ENCODE measurements at regions not wholly inside any gene's neighbourhood (a gene's known extent, or its start where the extent isn't known, plus 50 kb on each side); places are given as distances from the start of the nearest gene placed in this dataset.

DNA sequence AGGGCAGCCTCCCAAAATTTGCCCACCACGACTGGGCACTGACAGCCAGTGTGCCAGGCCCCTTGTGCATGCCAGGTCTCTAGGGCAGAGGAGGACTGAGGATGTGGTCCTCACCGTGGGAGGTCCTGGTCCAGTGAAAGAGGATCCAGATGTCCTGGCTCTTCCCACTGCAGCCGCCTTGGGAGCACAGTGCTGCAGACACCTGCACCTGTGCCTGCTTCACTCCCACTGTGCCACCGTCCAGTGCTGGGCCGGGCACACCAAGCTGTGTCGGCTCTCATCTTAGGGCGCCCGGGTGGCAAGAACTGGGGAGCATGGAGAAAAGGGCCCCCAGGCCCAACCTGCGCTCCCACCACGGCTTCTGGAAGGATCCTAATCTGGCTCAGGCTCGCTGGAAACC lies 1147.1 kb downstream of the BRD1 start:
- H3K9me3 ChIP-seq (ENCODE audit: control insufficient read depth, insufficient read depth, low read depth, low read length), result no peaks in the 10 kb centered on the region
- no peak overlapping the region for H3K4me3 ChIP-seq (ENCODE audit: low read depth, low read length)
- TF ChIP-seq ZNF121 (tag by site-specific recombination; IDR thresholded peaks at IDR 0.05) (no peak), ZBTB8A (tag by site-specific recombination; IDR thresholded peaks at IDR 0.05) (no peak), GLIS2 (tag by site-specific recombination; IDR thresholded peaks at IDR 0.05) (no peak), ZNF302 (tag by site-specific recombination; IDR thresholded peaks at IDR 0.05; ENCODE audit: low read depth) (no peak), ZNF785 (tag by site-specific recombination; IDR thresholded peaks at IDR 0.05) (no peak), YY1 (tag by site-specific recombination; IDR thresholded peaks at IDR 0.05) (no peak), ZNF510 (tag by site-specific recombination; IDR thresholded peaks at IDR 0.05; ENCODE audit: insufficient replicate concordance) (no peak), ZNF776 (tag by site-specific recombination; IDR thresholded peaks at IDR 0.05; ENCODE audit: borderline replicate concordance) (no peak)
- TF ChIP-seq, protein P1, sequence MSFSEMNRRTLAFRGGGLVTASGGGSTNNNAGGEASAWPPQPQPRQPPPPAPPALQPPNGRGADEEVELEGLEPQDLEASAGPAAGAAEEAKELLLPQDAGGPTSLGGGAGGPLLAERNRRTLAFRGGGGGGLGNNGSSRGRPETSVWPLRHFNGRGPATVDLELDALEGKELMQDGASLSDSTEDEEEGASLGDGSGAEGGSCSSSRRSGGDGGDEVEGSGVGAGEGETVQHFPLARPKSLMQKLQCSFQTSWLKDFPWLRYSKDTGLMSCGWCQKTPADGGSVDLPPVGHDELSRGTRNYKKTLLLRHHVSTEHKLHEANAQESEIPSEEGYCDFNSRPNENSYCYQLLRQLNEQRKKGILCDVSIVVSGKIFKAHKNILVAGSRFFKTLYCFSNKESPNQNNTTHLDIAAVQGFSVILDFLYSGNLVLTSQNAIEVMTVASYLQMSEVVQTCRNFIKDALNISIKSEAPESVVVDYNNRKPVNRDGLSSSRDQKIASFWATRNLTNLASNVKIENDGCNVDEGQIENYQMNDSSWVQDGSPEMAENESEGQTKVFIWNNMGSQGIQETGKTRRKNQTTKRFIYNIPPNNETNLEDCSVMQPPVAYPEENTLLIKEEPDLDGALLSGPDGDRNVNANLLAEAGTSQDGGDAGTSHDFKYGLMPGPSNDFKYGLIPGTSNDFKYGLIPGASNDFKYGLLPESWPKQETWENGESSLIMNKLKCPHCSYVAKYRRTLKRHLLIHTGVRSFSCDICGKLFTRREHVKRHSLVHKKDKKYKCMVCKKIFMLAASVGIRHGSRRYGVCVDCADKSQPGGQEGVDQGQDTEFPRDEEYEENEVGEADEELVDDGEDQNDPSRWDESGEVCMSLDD (tag by site-specific recombination; IDR thresholded peaks at IDR 0.05), result no peak
- TF ChIP-seq, protein P2, sequence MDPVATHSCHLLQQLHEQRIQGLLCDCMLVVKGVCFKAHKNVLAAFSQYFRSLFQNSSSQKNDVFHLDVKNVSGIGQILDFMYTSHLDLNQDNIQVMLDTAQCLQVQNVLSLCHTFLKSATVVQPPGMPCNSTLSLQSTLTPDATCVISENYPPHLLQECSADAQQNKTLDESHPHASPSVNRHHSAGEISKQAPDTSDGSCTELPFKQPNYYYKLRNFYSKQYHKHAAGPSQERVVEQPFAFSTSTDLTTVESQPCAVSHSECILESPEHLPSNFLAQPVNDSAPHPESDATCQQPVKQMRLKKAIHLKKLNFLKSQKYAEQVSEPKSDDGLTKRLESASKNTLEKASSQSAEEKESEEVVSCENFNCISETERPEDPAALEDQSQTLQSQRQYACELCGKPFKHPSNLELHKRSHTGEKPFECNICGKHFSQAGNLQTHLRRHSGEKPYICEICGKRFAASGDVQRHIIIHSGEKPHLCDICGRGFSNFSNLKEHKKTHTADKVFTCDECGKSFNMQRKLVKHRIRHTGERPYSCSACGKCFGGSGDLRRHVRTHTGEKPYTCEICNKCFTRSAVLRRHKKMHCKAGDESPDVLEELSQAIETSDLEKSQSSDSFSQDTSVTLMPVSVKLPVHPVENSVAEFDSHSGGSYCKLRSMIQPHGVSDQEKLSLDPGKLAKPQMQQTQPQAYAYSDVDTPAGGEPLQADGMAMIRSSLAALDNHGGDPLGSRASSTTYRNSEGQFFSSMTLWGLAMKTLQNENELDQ (tag by site-specific recombination; IDR thresholded peaks at IDR 0.05; ENCODE audit: low read depth), result no peak
- POLR2A ChIA-PET, result no interaction called here
- no peaks in the 10 kb centered on the region for H3K4me1 ChIP-seq (ENCODE audit: control insufficient read depth, insufficient read depth, low read length)
- no peaks in the 10 kb centered on the region for H3K36me3 ChIP-seq (ENCODE audit: control insufficient read depth in 2 of 2, insufficient read depth in 1 of 2, low read length in 2 of 2)
- no peak overlapping the region for H3K27ac ChIP-seq (ENCODE audit: extremely low read depth, low read depth, low read length)
- CTCF ChIA-PET, result no interaction called here

DNA sequence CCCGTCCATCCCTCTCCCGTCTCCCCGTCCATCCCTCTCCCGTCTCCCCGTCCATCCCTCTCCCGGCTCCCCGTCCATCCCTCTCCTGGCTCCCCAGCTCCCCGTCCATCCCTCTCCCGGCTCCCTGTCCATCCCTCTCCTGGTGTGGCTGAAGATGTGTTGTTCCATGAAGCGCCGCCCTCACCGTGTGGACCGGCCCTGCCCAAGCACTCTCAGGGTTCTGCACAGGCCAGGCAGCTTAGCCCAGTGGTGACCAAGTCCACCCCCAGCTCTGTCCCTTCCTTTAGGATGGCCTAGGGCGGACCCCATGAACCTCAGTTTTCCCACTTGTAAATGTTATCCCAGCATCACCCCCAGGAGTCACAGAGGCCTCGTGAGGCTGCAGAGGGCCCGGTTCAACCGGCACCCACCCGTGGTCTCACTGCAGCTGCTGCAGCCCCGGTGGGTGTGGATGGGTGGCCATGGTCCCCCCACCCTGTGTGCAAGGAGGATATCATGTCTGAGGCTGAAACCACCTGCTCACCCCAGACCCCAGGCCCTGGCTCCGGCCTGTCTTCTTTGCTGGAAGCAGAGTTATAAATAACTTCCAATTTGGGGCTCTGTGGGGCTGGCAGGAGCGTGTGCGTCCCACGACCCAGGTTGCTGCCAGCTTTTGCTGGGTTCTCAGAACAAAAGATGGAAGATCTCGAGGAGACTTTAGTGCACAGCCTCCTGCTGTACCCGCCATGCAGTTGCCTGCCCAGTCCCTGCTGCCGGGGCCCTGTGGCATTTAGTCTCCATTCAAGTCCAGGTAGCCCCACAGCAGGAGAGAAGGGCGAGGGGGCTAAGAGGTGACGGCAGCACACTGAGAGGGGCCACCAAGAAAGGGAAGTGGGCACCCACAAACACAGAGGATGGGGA lies 1147.8 kb downstream of the BRD1 start:
- ChIA-PET POLR2A (no interaction called here), CTCF (no interaction called here)
- no peak overlapping the region for H3K4me3 ChIP-seq (ENCODE audit: low read depth, low read length)

More for the DNA sequence above, 1147.8 kb downstream of the BRD1 start:
- H3K27ac ChIP-seq (ENCODE audit: extremely low read depth, low read depth, low read length), result no peak overlapping the region
- no peaks in the 10 kb centered on the region for H3K4me1 ChIP-seq (ENCODE audit: control insufficient read depth, insufficient read depth, low read length)
- H3K9me3 ChIP-seq (ENCODE audit: control insufficient read depth, insufficient read depth, low read depth, low read length), result no peaks in the 10 kb centered on the region
- TF ChIP-seq ZNF654 (tag by site-specific recombination; IDR thresholded peaks at IDR 0.05; ENCODE audit: low read depth), result no peak
- TF ChIP-seq MZF1 (tag by site-specific recombination; IDR thresholded peaks at IDR 0.05; ENCODE audit: borderline replicate concordance), result no peak
- no peak for TF ChIP-seq TRIM28 (IDR thresholded peaks at IDR 0.05; ENCODE audit: borderline replicate concordance, low read length)
- no peak for TF ChIP-seq ZNF398 (tag by site-specific recombination; IDR thresholded peaks at IDR 0.05)
- TF ChIP-seq ZNF843 (tag by site-specific recombination; IDR thresholded peaks at IDR 0.05), result no peak
- no peak for TF ChIP-seq ZBTB8A (tag by site-specific recombination; IDR thresholded peaks at IDR 0.05)
- TF ChIP-seq ZNF658 (tag by site-specific recombination; IDR thresholded peaks at IDR 0.05), result no peak
- TF ChIP-seq ZNF670 (tag by site-specific recombination; IDR thresholded peaks at IDR 0.05; ENCODE audit: low read depth), result no peak
- TF ChIP-seq ZNF214 (tag by site-specific recombination; IDR thresholded peaks at IDR 0.05; ENCODE audit: borderline replicate concordance), result no peak
- H3K36me3 ChIP-seq (ENCODE audit: control insufficient read depth in 2 of 2, insufficient read depth in 1 of 2, low read length in 2 of 2), result no peaks in the 10 kb centered on the region
